Heart left ventricle (tissue), 16 donors: ENCODE measurements at regions not wholly inside any gene's neighbourhood (a gene's known extent, or its start where the extent isn't known, plus 50 kb on each side); places are given as distances from the start of the nearest gene placed in this dataset.

Source experiments
- ATAC-seq, 4 donors: fragments of 200-7000 bp; cut with Tn5 transposase; one replicate each; pipeline ENCODE4 v1.9.1; 2020 to 2022; ENCODE audit warnings: moderate library complexity in 4 of 4, mild to moderate bottlenecking in 3 of 4, moderate number of reproducible peaks in 1 of 4
- DNase-seq, 5 donors: peaks; one replicate each; pipeline ENCODE4 v3.0.0-alpha.2; 2020
- H3K27ac ChIP-seq, 12 donors: fragments of 200-600 bp; sonication (generic) in 4 of 12; one replicate each; pipeline versions ENCODE4 v1.5.0 to v1.8.0; 2016 to 2022; ENCODE audit warnings: mild to moderate bottlenecking in 2 of 12
- H3K27me3 ChIP-seq, 9 donors: fragments of 200-600 bp; sonication (generic) in 2 of 9; one replicate each; pipeline versions ENCODE4 v1.5.1 to v1.8.0; 2016 to 2022; ENCODE audit warnings: mild to moderate bottlenecking in 3 of 9
- H3K36me3 ChIP-seq, 9 donors: fragments of 200-600 bp; sonication (generic) in 2 of 9; one replicate each; pipeline versions ENCODE4 v1.5.0 to v1.8.0; 2018 to 2022; ENCODE audit warnings: mild to moderate bottlenecking in 2 of 9
- H3K4me1 ChIP-seq, 12 donors: fragments of 200-600 bp; sonication (generic) in 4 of 12; one replicate each; pipeline versions ENCODE4 v1.5.0 to v1.8.0; 2016 to 2022; ENCODE audit warnings: mild to moderate bottlenecking in 3 of 12
- H3K4me3 ChIP-seq, 12 donors: fragments of 200-600 bp; sonication (generic) in 4 of 12; one replicate each; pipeline versions ENCODE4 v1.5.0 to v1.8.0; 2017 to 2022; ENCODE audit warnings: mild to moderate bottlenecking in 9 of 12, moderate library complexity in 4 of 12
- H3K9me3 ChIP-seq, 12 donors: fragments of 200-600 bp; sonication (generic) in 4 of 12; one replicate each; pipeline versions ENCODE4 v1.5.0 to v1.8.0; 2016 to 2022; ENCODE audit warnings: mild to moderate bottlenecking in 1 of 12
- POLR2A ChIP-seq, 2 donors: fragments of 450-650 bp; IDR thresholded peaks; one replicate each; pipeline ENCODE4 v1.6.1; 2017; ENCODE audit warnings: antibody characterized with exemption in 2 of 2, mild to moderate bottlenecking in 2 of 2, moderate library complexity in 2 of 2
- WGBS, 4 donors: extraction: QIAGEN DNeasy Blood & Tissue Kit in 2 of 4; methylation state at CpG; one replicate each; pipeline versions ENCODE4 v1.1.5 to v1.1.7; 2013 to 2018; 5-methylcytosine and 5-hydroxymethylcytosine counted together
- intact Hi-C, 10 donors: fragments of 100-400 bp; cut with DNase I; formaldehyde crosslinking; loops; one replicate each; pipeline versions ENCODE4 v1.11.1 to v1.14.2; 2022
- TF ChIP-seq, protein P1 (sequence below), 12 donors: fragments of 200-600 bp; sonication (generic) in 4 of 12; IDR thresholded peaks; one replicate each; pipeline versions ENCODE4 v1.5.0 to v1.8.0; 2018 to 2022; ENCODE audit warnings: antibody characterized with exemption in 12 of 12, mild to moderate bottlenecking in 5 of 12
- donor health status: ischemic (EF 13 %, LVEDD 7.1; RV severe dilation, severe dysfunction).
- donor health status: healthy with polysubstance abuse.
- donor health status: DM: no; HTN: yes; CAD: no.
- donor health status: DM: no; HTN: no; CAD: no.
- donor health status: ischemic (EF 25% LVEDD 6.9; RV normal size, moderate dysfunction).
- donor health status: ischemic (EF 25% LVEDD 5.7; RV mildly dilated, moderate dysfunction).
- donor health status: healthy.
- donor health status: DM: yes; HTN: yes; CAD: no.
- donor health status: ischemic (EF 35%, LVEDD 5.7; RV mildly dilated, moderate dysfunction).
- donor health status: nonischemic (EF 11% LVEDD 7.7; RV severe dilation, severe dysfunction).
- donor health status: DM: yes; HTN: yes; CAD: no.
- donor health status: PGD.
- donor health status: ischemic (EF 29% LVEDD 5.4; RV normal size, mild dysfunction).
- donor health status: nonischemic (EF 23%, LVEDD 6.1; RV moderate dilation, normal function).

DNA sequence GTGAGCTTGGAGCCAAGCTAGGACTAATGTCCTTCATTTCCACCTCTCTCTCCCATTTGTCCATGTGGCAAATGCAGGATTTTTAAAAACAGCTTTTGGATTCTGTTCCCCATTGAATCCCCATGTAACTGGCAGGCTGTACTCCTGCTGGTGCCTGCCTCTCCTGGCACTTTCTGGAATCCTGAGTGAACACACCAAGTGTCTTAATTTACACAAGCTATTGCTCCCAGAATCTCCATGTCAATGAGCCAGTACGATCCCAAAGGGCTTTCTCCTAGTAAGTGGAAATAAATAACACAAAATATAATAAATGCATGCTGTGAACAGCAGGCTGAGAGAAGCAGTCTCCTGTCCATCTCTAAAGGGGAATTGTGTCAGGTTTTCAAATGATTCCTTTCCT lies 88.4 kb upstream of the WWC1 start:
- H3K9me3 ChIP-seq = no peaks in the 10 kb centered on the region
- H3K36me3 ChIP-seq = peaks cover 0 to 79% (median 13%) of the 10 kb centered on the region in 9 donors
- TF ChIP-seq, protein P1, sequence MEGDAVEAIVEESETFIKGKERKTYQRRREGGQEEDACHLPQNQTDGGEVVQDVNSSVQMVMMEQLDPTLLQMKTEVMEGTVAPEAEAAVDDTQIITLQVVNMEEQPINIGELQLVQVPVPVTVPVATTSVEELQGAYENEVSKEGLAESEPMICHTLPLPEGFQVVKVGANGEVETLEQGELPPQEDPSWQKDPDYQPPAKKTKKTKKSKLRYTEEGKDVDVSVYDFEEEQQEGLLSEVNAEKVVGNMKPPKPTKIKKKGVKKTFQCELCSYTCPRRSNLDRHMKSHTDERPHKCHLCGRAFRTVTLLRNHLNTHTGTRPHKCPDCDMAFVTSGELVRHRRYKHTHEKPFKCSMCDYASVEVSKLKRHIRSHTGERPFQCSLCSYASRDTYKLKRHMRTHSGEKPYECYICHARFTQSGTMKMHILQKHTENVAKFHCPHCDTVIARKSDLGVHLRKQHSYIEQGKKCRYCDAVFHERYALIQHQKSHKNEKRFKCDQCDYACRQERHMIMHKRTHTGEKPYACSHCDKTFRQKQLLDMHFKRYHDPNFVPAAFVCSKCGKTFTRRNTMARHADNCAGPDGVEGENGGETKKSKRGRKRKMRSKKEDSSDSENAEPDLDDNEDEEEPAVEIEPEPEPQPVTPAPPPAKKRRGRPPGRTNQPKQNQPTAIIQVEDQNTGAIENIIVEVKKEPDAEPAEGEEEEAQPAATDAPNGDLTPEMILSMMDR (IDR thresholded peaks at IDR 0.05) = no peak
- TF ChIP-seq POLR2A (IDR thresholded peaks at IDR 0.05) = no peak
- WGBS, 4 donors = 77 to 96% (median 79%) methylated on average over 1 of the region's 1 CpG
- H3K27ac ChIP-seq = no peak overlapping the region
- intact Hi-C loops = loop anchor here in 1 of 10 donors (10.0 kb wide), 1 partner anchor 628 kb away; no protein-coding TSS in a partner anchor
- DNase-seq (no peak), ATAC-seq (no peak)
- H3K27me3 ChIP-seq = no peaks in the 10 kb centered on the region
- H3K4me3 ChIP-seq = no peak overlapping the region
- H3K4me1 ChIP-seq = peaks cover 0 to 11% (median 0%) of the 10 kb centered on the region in 12 donors

DNA sequence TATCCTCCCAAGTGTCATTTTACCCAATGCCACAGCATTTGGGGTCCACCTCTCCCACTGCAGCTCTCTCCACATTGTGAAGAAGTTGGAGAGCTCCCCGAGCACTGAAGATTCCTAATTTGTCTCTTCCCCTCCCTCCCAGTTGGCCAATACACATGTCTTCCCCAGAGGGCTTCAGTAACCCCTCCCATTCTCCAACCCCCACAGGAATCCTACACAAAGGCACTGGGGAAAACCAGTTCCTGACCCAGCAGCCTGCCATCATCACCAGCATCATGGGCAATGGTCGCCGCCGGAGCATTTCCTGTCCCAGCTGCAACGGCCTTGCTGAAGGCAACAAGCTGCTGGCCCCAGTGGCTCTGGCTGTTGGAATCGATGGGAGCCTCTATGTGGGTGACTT lies 87.3 kb upstream of the WWC1 start:
- H3K4me3 ChIP-seq = no peak overlapping the region
- H3K9me3 ChIP-seq = no peaks in the 10 kb centered on the region
- TF ChIP-seq POLR2A (IDR thresholded peaks at IDR 0.05) = no peak
- TF ChIP-seq, protein P1 (IDR thresholded peaks at IDR 0.05) = no peak
- peaks cover 0 to 13% (median under 1%) of the 10 kb centered on the region in 12 donors for H3K4me1 ChIP-seq
- H3K27ac ChIP-seq = no peak overlapping the region
- WGBS, 4 donors = 80 to 85% (median 84%) methylated on average over 6 of the region's 6 CpGs
- H3K27me3 ChIP-seq = no peaks in the 10 kb centered on the region
- H3K36me3 ChIP-seq = peaks cover 0 to 72% (median 10%) of the 10 kb centered on the region in 9 donors
- DNase-seq = no peak
- ATAC-seq = no peak
- intact Hi-C loops = loop anchor here in 1 of 10 donors (10.0 kb wide), 1 partner anchor 629 kb away; no protein-coding TSS in a partner anchor

DNA sequence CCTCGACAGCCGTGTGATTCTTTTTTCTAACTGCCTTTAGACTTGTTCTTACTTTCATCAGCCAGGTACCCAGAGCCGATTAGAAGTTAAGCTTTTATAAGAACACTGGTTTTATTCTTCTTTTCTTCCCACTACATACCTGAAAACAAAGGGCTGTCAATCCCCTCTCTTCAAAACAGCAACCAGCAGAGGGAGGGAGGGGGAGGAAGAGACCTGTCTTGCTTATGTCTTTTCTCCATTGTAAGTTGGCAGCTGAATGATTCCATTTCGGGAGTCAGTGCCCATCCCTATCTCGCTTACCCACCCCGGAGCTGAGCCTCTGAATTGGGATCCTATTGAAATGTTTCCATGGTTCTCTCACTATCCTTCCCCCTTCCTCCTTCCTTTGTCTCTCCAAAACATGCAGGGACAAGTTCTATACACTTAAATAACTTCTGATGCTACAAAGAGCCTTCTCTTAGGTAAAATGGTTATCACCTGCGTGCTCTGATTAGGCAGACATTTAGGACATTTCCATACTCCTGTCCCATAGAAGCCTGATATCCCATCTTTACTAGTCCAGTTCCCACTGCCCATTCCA lies 83.9 kb upstream of the WWC1 start:
- ATAC-seq = peak in 3 of 4 donors; percentile 25 to 45 (median 31)

More for the DNA sequence above, 83.9 kb upstream of the WWC1 start:
- 70 to 76% (median 73%) methylated on average over 7 of the region's 7 CpGs for WGBS, 4 donors
- DNase-seq = no peak
- TF ChIP-seq POLR2A (IDR thresholded peaks at IDR 0.05) = no peak
- TF ChIP-seq, protein P1 (IDR thresholded peaks at IDR 0.05) = no peak
- Histone ChIP-seq H3K27me3 (no peaks in the 10 kb centered on the region), H3K4me1 (peaks cover 0 to 22% (median 4%) of the 10 kb centered on the region in 12 donors), H3K27ac (peak overlapping the region in 2 of 12 donors; percentile 36 to 53), H3K9me3 (no peaks in the 10 kb centered on the region), H3K4me3 (no peak overlapping the region), H3K36me3 (peaks cover 0 to 68% (median 4%) of the 10 kb centered on the region in 9 donors)
- intact Hi-C loops = loop anchor here in 1 of 10 donors (10.0 kb wide), 1 partner anchor 633 kb away; no protein-coding TSS in a partner anchor
